Sigmoid colon (tissue), 4 donors: ENCODE measurements at regions not wholly inside any gene's neighbourhood (a gene's known extent, or its start where the extent isn't known, plus 50 kb on each side); places are given as distances from the start of the nearest gene placed in this dataset.

Experiments used
- POLR2A ChIP-seq, 2 donors: fragments of 450-650 bp; IDR thresholded peaks; one replicate each; pipeline ENCODE4 v1.6.1; 2016; ENCODE audit warnings: antibody characterized with exemption in 2 of 2, mild to moderate bottlenecking in 2 of 2, moderate library complexity in 2 of 2
- POLR2AphosphoS5 ChIP-seq, 4 donors: sonication (generic); formaldehyde crosslinking; IDR thresholded peaks; one replicate each; pipeline ENCODE4 v1.6.1; 2017; ENCODE audit warnings: antibody characterized with exemption in 4 of 4
- TF ChIP-seq, protein P1 (sequence below), 4 experiments: fragments of 450-650 bp in 3 of 4; fragments of 200-600 bp in 1 of 4; IDR thresholded peaks; one replicate each; pipeline ENCODE4 v1.5.1; 2016 to 2019; ENCODE audit warnings: antibody characterized with exemption in 4 of 4, mild to moderate bottlenecking in 3 of 4, moderate library complexity in 2 of 4

DNA sequence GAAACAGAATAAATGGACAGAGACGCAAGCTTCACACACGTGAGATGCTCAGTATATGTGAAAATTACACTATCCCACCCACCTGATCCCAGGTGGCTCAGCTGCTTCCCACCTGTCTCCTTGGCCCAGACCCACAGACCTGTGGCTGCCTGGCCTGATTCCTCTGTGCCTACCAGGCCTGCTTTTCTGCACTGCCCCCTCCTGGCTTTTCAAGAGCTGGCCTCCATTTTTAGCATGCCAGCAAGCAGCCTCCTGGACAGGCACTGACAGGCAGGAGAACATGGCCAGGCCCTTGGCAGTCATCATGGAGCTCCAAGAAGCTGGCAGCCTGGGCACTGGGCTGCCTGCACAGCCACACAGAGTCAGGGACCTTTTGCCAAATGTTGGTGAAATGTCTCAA, 79.5 kb upstream of the HMGXB4 start:
- TF ChIP-seq POLR2A (IDR thresholded peaks at IDR 0.05) (no peak), POLR2AphosphoS5 (IDR thresholded peaks at IDR 0.05) (no peak)
- TF ChIP-seq, protein P1, sequence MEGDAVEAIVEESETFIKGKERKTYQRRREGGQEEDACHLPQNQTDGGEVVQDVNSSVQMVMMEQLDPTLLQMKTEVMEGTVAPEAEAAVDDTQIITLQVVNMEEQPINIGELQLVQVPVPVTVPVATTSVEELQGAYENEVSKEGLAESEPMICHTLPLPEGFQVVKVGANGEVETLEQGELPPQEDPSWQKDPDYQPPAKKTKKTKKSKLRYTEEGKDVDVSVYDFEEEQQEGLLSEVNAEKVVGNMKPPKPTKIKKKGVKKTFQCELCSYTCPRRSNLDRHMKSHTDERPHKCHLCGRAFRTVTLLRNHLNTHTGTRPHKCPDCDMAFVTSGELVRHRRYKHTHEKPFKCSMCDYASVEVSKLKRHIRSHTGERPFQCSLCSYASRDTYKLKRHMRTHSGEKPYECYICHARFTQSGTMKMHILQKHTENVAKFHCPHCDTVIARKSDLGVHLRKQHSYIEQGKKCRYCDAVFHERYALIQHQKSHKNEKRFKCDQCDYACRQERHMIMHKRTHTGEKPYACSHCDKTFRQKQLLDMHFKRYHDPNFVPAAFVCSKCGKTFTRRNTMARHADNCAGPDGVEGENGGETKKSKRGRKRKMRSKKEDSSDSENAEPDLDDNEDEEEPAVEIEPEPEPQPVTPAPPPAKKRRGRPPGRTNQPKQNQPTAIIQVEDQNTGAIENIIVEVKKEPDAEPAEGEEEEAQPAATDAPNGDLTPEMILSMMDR (IDR thresholded peaks at IDR 0.05): no peak
